ENCODE measurements at regions not wholly inside any gene's neighbourhood (a gene's known extent, or its start where the extent isn't known, plus 50 kb on each side); places are given as distances from the start of the nearest gene placed in this dataset.

DNA sequence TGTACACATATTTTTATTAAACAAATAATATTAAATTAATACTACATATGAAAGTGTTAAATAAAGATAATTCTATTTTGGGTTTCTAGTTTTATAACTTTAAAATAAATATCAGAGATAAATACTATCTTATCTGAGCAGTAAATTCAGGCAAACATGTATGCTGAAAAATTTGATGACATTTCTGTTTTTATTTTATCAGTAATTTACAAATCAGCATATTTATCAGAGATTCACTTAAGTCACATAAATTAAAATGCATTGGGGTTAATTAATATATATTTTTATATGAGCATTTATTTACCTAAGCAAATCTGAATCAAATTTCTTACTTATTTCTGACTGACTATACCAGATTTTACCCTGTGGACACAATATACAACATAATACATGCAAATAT is 1499.8 kb downstream of the OTOL1 start:
- no peak for DNase-seq (ENCODE audit: extremely low spot score)
- CTCF ChIA-PET = no interaction called here
- POLR2A ChIA-PET = no interaction called here

DNA sequence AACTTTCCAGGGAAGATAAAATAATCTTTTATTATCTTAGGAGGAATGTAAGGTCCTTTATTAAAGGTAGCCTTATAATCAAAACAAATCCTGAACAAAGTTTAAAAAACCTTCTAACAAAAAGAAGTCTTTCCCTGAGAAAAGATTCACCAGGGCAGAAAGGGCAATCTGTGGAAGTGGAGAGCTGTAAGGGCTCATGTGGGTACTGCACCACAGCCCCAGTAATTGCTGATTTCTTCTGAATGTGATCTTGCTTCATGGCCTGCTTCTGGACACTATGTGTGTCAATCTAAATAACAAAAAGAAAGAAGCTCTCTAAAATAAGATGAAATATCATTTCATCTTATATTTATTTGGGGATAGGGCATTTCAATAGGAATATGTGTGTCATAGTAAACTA is 1501.6 kb downstream of the OTOL1 start:
- ChIA-PET CTCF (no interaction called here), POLR2A (no interaction called here)
- TF ChIP-seq, protein P1, sequence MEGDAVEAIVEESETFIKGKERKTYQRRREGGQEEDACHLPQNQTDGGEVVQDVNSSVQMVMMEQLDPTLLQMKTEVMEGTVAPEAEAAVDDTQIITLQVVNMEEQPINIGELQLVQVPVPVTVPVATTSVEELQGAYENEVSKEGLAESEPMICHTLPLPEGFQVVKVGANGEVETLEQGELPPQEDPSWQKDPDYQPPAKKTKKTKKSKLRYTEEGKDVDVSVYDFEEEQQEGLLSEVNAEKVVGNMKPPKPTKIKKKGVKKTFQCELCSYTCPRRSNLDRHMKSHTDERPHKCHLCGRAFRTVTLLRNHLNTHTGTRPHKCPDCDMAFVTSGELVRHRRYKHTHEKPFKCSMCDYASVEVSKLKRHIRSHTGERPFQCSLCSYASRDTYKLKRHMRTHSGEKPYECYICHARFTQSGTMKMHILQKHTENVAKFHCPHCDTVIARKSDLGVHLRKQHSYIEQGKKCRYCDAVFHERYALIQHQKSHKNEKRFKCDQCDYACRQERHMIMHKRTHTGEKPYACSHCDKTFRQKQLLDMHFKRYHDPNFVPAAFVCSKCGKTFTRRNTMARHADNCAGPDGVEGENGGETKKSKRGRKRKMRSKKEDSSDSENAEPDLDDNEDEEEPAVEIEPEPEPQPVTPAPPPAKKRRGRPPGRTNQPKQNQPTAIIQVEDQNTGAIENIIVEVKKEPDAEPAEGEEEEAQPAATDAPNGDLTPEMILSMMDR (IDR thresholded peaks at IDR 0.05; ENCODE audit: control extremely low read depth, extremely low read depth, low read depth, missing control alignments) = no peak
- no peak for DNase-seq (ENCODE audit: extremely low spot score)

More for the DNA sequence above, 1499.8 kb downstream of the OTOL1 start:
- TF ChIP-seq, protein P1 (IDR thresholded peaks at IDR 0.05; ENCODE audit: control extremely low read depth, extremely low read depth, low read depth, missing control alignments) = no peak

DNA sequence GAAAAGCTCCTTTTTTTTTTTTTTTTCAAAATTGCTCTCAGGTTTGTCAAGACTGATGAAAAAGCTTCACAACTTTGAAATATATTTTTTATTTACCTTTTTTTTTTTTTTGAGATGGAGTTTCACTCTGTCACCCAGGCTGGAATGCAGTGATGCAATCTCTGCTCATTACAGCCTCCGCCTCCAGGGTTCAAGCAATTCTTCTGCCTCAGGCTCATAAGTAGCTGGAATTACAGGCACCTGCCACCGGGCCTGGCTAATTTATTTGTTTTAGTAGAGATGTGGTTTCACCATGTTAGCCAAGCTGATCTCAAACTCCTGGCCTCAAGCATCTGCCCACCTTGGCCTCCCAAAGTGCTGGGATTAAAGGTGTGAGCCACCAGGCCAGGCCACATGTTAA is 1515.0 kb downstream of the OTOL1 start:
- ChIA-PET CTCF (no interaction called here), POLR2A (no interaction called here)
- TF ChIP-seq, protein P1 (IDR thresholded peaks at IDR 0.05; ENCODE audit: control extremely low read depth, extremely low read depth, low read depth, missing control alignments) = no peak
- no peak for DNase-seq (ENCODE audit: extremely low spot score)

DNA sequence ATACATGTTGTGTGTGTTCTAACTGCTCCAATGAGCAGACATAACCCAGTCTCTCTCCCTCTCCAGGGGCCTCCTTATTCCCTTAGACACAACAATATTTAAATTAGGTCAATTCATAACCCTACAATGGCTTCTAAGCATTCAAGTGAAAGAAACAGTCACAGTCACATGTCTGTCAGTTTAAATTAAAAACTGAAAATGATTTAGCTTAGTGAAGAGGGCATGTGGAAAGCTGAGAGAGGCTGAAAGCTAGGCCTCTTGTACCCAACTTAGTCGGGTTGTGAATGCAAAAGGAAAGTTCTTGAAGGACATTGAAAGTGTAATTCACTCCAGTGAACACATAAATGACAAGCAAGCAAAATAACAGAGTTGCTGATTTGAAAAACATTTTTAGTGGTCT is 1519.6 kb downstream of the OTOL1 start:
- TF ChIP-seq, protein P1 (IDR thresholded peaks at IDR 0.05; ENCODE audit: control extremely low read depth, extremely low read depth, low read depth, missing control alignments) = no peak
- ChIA-PET POLR2A (no interaction called here), CTCF (no interaction called here)
- DNase-seq (ENCODE audit: extremely low spot score) = no peak

DNA sequence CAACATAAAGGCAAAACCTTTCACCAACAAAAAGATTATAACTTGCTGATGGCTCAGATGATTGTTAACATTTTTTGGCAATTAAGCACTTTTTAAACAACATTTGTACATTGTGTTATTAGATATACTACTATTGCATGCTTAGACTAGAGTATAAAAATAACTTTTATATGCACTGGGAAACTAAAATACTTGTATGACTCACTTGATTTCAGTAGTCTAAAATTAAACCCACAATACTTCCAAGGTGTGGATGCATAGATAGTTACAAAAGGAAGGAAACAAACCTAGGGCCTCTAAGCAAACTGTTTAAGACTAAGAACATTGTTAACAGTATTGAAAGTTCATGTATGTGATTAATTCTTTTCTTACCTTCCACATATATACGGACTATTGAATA is 1521.5 kb downstream of the OTOL1 start:
- no peak for DNase-seq (ENCODE audit: extremely low spot score)
- TF ChIP-seq, protein P1 (IDR thresholded peaks at IDR 0.05; ENCODE audit: control extremely low read depth, extremely low read depth, low read depth, missing control alignments) = no peak
- POLR2A ChIA-PET = no interaction called here
- CTCF ChIA-PET = no interaction called here

DNA sequence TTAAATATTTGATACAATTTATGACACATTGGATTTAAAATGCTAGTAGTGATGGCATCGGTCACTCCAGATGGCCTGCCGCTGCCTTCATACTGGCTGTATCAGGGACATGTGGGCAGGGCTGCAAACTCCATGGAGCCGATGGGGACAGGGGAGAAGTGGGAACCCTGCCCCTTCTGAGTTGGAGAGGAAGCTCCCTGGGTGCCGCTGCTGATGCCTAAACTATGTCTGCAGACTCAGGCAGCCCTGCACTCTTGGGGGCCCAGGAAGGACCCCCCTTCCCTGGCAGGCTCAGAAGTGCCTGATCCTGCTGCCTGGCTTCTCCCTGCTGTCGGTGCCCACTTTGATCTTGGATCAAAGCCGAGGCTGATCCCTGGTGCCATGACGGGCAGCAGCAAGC is 1522.1 kb downstream of the OTOL1 start:
- POLR2A ChIA-PET = no interaction called here
- TF ChIP-seq, protein P1 (IDR thresholded peaks at IDR 0.05; ENCODE audit: control extremely low read depth, extremely low read depth, low read depth, missing control alignments) = no peak

DNA sequence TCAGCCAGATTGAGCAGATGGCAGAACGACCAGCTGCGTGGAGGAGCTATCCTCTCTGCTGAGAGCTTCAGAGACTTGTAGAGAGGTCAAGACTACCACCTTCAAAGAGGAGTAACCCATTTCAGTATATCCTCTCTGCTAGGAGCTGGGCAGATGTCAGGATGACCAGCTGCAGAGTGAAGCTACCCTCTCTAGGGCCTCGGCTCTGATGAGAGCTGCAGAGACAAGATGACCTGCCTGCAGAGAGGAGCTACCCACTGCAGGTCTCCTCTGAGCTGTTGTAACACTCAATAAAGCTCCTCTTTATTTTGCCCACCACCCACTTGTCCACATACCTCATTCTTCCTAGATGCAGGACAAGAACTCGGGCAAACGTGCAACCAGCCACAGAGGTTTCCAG is 1522.7 kb downstream of the OTOL1 start:
- TF ChIP-seq, protein P1 (IDR thresholded peaks at IDR 0.05; ENCODE audit: control extremely low read depth, extremely low read depth, low read depth, missing control alignments) = no peak
- no peak for DNase-seq (ENCODE audit: extremely low spot score)
- ChIA-PET CTCF (no interaction called here), POLR2A (no interaction called here)

More for the DNA sequence above, 1522.1 kb downstream of the OTOL1 start:
- no peak for DNase-seq (ENCODE audit: extremely low spot score)
- CTCF ChIA-PET = no interaction called here
